ENCODE measurements at regions not wholly inside any gene's neighbourhood (a gene's known extent, or its start where the extent isn't known, plus 50 kb on each side); places are given as distances from the start of the nearest gene placed in this dataset.

DNA sequence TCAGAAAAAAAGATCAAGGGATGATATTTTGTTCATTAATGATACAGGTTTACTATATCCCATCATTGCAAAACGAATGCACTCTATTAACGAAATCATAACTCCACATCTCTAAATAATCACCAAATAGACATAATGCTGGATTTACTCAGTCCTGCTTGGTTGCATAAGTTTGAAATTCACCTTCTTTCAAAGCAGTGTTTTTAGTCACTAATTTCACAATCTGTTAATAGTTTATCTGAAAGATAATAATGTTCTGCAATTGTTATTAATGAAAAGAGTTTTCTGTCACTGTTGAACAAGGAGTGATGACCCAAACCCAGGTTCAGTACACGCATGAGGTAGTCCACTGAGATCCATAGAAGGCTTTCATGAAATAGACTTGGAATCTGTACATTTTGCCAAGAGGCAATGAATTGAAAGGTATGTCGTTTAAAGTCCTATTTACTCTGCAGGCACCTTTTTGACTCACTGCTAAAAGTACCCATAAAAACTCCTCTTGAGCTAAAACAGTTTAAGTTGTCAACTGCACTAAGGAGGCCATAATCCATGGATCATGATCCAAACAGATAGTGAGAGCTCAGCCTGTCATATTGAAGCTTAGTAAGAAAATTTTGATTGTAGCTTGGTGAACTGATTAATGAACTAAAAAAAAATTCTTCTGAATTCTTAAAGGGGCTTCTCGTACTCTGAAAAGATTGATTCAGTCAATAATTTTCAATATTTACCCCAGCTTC, 75.6 kb upstream of the MBNL1 start:
- Histone ChIP-seq H4K20me1 (ENCODE audit: insufficient read depth, low read length) (no peaks in the 10 kb centered on the region), H3K4me1 (ENCODE audit: low read length) (peaks cover 20% of the 10 kb centered on the region), H3K27ac (ENCODE audit: low read length) (peak overlapping the region; percentile 65; the same call in 1 of the 2 replicates), H3K79me2 (ENCODE audit: low read length) (peaks cover 19% of the 10 kb centered on the region), H2AFZ (ENCODE audit: low read length) (peak overlapping the region; percentile 70), H3K36me3 (replicated peaks; ENCODE audit: insufficient read depth, low read length) (no peaks in the 10 kb centered on the region), H3K9me3 (replicated peaks; ENCODE audit: insufficient read depth, low read length) (no peaks in the 10 kb centered on the region), H3K9ac (ENCODE audit: low read length) (peak overlapping the region; percentile 47; the same call in 1 of the 2 replicates), H3K9me2 (replicated peaks; ENCODE audit: insufficient read depth, low read length) (no peaks in the 10 kb centered on the region), H3K27me3 (replicated peaks; ENCODE audit: insufficient read depth, low read length) (no peaks in the 10 kb centered on the region), H3K4me2 (ENCODE audit: low read depth, low read length) (peak overlapping the region; percentile 79), H3K4me3 (ENCODE audit: low read length) (peak overlapping the region; percentile 71), H3F3A (ENCODE audit: insufficient read depth, low read length) (peaks cover 39% of the 10 kb centered on the region)
- DNase-seq = no peak
- no peak for TF ChIP-seq EZH2phosphoT487 (IDR thresholded peaks at IDR 0.05; ENCODE audit: low read length)
- TF ChIP-seq EZH2 (optimal IDR thresholded peaks at IDR 0.05; ENCODE audit: low read depth, low read length) = no peak
- TF ChIP-seq, protein P1, sequence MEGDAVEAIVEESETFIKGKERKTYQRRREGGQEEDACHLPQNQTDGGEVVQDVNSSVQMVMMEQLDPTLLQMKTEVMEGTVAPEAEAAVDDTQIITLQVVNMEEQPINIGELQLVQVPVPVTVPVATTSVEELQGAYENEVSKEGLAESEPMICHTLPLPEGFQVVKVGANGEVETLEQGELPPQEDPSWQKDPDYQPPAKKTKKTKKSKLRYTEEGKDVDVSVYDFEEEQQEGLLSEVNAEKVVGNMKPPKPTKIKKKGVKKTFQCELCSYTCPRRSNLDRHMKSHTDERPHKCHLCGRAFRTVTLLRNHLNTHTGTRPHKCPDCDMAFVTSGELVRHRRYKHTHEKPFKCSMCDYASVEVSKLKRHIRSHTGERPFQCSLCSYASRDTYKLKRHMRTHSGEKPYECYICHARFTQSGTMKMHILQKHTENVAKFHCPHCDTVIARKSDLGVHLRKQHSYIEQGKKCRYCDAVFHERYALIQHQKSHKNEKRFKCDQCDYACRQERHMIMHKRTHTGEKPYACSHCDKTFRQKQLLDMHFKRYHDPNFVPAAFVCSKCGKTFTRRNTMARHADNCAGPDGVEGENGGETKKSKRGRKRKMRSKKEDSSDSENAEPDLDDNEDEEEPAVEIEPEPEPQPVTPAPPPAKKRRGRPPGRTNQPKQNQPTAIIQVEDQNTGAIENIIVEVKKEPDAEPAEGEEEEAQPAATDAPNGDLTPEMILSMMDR (IDR thresholded peaks at IDR 0.05; ENCODE audit: low read length) = no peak

DNA sequence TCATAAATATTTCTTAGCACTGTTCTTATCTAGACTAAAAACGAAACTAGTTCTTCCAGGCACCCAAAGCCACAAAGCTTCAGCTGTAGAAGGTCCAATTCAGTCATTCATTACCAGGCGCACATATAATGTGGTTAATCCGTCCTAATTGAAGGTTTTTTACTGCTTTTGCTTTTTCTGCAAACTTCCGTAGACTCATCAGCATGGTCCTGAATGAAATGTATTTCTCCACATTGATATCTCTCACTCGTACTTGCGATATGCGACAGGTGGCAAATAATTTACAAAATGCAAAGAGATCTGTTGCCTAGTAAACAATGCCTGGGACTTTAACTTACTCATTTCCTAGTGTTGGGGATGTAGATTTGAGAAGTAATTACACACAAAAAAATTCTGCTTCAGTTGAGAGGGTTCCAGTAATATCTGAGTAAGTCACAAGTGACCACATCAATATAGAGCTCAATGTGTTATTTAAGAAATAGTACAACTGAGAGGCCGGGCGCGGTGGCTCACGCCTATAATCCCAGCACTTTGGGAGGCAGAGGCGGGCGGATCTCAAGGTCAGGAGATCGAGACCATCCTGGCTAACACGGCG, 75.0 kb upstream of the MBNL1 start:
- Histone ChIP-seq H3K4me2 (ENCODE audit: low read depth, low read length) (peak overlapping the region; percentile 79), H3F3A (ENCODE audit: insufficient read depth, low read length) (peaks cover 46% of the 10 kb centered on the region), H3K79me2 (ENCODE audit: low read length) (peaks cover 26% of the 10 kb centered on the region), H3K4me1 (ENCODE audit: low read length) (peaks cover 20% of the 10 kb centered on the region), H3K9me3 (replicated peaks; ENCODE audit: insufficient read depth, low read length) (no peaks in the 10 kb centered on the region), H3K9me2 (replicated peaks; ENCODE audit: insufficient read depth, low read length) (no peaks in the 10 kb centered on the region), H3K9ac (ENCODE audit: low read length) (peak overlapping the region; percentile 47; the same call in 1 of the 2 replicates), H3K27me3 (replicated peaks; ENCODE audit: insufficient read depth, low read length) (no peaks in the 10 kb centered on the region), H3K27ac (ENCODE audit: low read length) (peak overlapping the region; percentile 65; the same call in 1 of the 2 replicates), H2AFZ (ENCODE audit: low read length) (peak overlapping the region; percentile 70), H4K20me1 (ENCODE audit: insufficient read depth, low read length) (no peaks in the 10 kb centered on the region), H3K4me3 (ENCODE audit: low read length) (peak overlapping the region; percentile 71), H3K36me3 (replicated peaks; ENCODE audit: insufficient read depth, low read length) (no peaks in the 10 kb centered on the region)
- TF ChIP-seq, protein P1 (IDR thresholded peaks at IDR 0.05; ENCODE audit: low read length) = no peak
- TF ChIP-seq EZH2 (optimal IDR thresholded peaks at IDR 0.05; ENCODE audit: low read depth, low read length) (no peak), EZH2phosphoT487 (IDR thresholded peaks at IDR 0.05; ENCODE audit: low read length) (no peak)
- DNase-seq = peak; percentile 78

DNA sequence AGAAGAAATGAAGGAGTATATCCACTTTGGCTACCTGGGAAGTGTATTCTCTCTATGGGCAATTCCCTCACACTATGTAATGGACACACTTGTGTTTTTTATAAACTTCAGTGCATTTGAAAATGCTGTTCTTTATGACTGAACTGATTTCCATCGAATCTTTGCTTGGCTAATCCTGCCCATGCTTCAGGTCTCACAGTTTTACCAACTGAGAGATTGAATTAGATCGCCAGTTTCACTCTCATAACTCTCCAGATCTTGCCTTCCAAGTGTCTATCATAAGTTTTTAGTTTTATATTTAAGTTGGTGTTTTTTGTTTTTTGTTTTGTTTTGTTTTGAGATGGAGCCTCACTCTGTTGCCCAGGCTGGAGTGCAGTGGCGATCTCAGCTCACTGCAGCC, 73.5 kb upstream of the MBNL1 start:
- Histone ChIP-seq H3K9me3 (replicated peaks; ENCODE audit: insufficient read depth, low read length) (no peaks in the 10 kb centered on the region), H3K9ac (ENCODE audit: low read length) (no peak overlapping the region), H3K9me2 (replicated peaks; ENCODE audit: insufficient read depth, low read length) (no peaks in the 10 kb centered on the region), H3K36me3 (replicated peaks; ENCODE audit: insufficient read depth, low read length) (no peaks in the 10 kb centered on the region), H3K27me3 (replicated peaks; ENCODE audit: insufficient read depth, low read length) (no peaks in the 10 kb centered on the region), H3K4me2 (ENCODE audit: low read depth, low read length) (peak overlapping the region; percentile 78), H3K4me3 (ENCODE audit: low read length) (peak overlapping the region; percentile 29; the same call in 1 of the 2 replicates), H3K79me2 (ENCODE audit: low read length) (peaks cover 40% of the 10 kb centered on the region), H3K4me1 (ENCODE audit: low read length) (peaks cover 20% of the 10 kb centered on the region), H4K20me1 (ENCODE audit: insufficient read depth, low read length) (no peaks in the 10 kb centered on the region), H3K27ac (ENCODE audit: low read length) (peak overlapping the region; percentile 12; the same call in 1 of the 2 replicates), H3F3A (ENCODE audit: insufficient read depth, low read length) (peaks cover 50% of the 10 kb centered on the region), H2AFZ (ENCODE audit: low read length) (peak overlapping the region; percentile 18)
- DNase-seq = peak; percentile 44
- no peak for TF ChIP-seq EZH2phosphoT487 (IDR thresholded peaks at IDR 0.05; ENCODE audit: low read length)
- TF ChIP-seq, protein P1 (IDR thresholded peaks at IDR 0.05; ENCODE audit: low read length) = no peak

Data from MM.1S (cell line).